GM19467 (cell line): ENCODE measurements at regions not wholly inside any gene's neighbourhood (a gene's known extent, or its start where the extent isn't known, plus 50 kb on each side); places are given as distances from the start of the nearest gene placed in this dataset.

ENCODE experiments used
- ATAC-seq: cut with Tn5 transposase; IDR thresholded peaks from one replicate; pipeline ENCODE4 v1.9.1; 2021; ENCODE audit warnings: mild to moderate bottlenecking, moderate library complexity; ENCODE audit not compliant: unreplicated experiment

DNA sequence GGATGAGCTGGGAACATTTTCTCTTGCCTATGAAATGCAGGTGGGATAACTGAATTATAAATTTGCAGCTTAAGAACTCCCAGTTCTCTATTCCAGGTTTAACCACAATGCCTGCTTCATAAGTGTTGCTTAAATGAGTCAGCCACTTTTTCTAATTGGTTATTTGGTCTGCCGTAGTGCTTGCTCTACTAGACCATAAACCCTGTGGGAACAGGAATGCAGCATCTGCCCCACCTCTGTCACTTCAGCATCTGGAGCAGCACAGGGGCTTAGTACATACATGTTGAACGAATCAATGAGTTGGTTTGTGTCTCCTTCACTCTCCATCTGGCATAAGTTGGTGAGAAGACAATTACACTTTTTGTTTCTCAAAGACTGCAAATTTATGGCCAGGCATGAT is 95.2 kb upstream of the PTER start:
- ATAC-seq, result no peak

DNA sequence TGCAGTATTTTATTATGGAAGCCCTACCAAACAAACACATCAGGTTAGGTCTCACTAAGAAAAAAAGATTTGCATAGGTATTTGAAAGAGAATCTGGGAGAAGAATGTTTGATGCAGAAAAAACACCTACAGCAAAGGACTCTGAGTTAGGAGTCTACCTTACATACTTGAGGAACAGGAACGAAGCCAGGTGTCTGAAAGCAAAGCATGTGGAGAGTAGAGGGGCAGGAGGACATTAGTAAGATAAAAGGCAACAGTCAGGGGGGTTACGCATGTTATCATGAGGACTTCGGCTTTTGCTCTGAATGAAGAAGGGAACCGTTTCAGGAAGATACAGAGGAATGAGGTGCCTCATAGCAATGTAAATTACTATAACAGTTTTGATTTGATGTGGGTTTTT is 87.9 kb upstream of the PTER start:
- no peak for ATAC-seq

- no peak for ATAC-seq
Measured at GRCh38 chr10:16352146-16352545, 84.7 kb upstream of the PTER start.

GRCh38 chr10:16360001-16360400 is 76.8 kb upstream of the PTER start:
- no peak for ATAC-seq

- no peak for ATAC-seq
Measured at GRCh38 chr10:16360425-16360824, 76.4 kb upstream of the PTER start.

DNA sequence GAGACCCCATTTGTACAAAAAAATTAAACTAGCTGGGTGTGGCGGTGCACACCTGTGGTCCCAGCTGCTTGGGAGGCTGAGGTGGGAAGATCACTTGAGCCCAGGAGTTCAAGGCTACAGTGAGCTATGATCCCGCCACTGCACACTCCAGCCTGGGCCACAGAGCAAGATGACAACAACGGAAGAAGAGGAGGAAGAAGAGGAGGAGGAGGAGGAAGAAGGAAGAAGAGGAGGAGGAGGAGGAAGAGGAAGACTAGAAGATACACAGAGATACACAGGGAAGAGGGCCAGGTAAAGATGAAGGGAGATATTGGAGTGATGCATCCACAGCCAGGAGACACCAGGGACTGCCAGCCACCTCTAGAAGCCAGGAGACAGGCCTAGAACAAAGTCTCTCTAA is 75.7 kb upstream of the PTER start:
- ATAC-seq, result no peak

DNA sequence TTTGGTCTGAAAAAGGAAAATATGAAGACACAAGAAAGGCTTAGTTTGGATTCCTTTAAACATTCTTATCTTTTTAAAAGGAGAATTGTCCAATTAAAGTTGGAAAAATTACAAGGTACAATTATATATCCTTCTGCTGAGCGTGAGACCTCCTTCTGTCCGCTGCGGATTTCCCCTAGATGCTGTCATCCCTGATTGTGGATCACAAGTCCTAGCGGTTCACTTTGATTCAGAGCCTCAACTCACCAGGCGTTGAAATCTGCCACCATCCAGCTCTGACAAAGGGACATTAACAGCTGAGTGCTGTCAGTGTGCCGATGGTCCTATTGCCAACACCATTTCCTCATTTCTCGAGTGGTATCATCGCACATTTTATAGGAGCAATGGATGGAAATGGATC is 73.1 kb upstream of the PTER start:
- no peak for ATAC-seq

GRCh38 chr10:16367621-16368292 is 69.1 kb upstream of the PTER start:
- no peak for ATAC-seq

DNA sequence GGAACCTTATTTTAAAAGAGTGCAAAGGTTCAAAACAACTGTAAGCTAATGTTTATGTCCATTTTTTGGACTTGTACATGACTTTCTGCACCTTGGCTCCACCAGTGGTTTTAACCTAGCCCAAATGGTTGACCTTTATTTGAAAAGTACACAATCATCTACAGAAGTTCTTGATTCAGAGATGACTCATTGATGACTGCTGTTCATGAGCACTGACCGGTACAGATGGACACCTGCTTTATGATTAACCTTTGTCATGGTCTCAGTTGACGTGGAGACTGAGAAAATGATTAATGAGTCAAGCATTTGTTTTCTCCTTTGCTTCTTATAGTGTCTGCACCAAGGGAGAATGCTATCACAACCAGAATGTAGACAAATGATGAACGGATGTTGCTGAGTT is 55.7 kb upstream of the PTER start:
- ATAC-seq, result peak; percentile 94

GRCh38 chr10:16384021-16384420 is 52.8 kb upstream of the PTER start:
- no peak for ATAC-seq

GRCh38 chr10:16386855-16387254 is 50.0 kb upstream of the PTER start:
- no peak for ATAC-seq
